Cardiac fibroblast (primary cell): ENCODE measurements at regions not wholly inside any gene's neighbourhood (a gene's known extent, or its start where the extent isn't known, plus 50 kb on each side); places are given as distances from the start of the nearest gene placed in this dataset.

Experiments
- DNase-seq, 2 donors: peaks; one replicate each; pipeline versions ENCODE4 v3.0.0 to v3.0.0-alpha.2; 2010; ENCODE audit warnings: low read depth in 2 of 2
- H3K4me3 ChIP-seq, 2 donors: replicated peaks in 1 of 2; 1 replicate in 1 of 2; 2 replicates in 1 of 2; pipeline ENCODE4 v1.5.1; 2011; ENCODE audit warnings: low read depth in 2 of 2, low read length in 2 of 2, mild to moderate bottlenecking in 2 of 2, moderate library complexity in 1 of 2
- CTCF ChIP-seq: IDR thresholded peaks from one replicate; pipeline ENCODE4 v1.5.1; 2011; ENCODE audit warnings: low read depth, mild to moderate bottlenecking, low read length, inconsistent platforms

- DNase-seq, result no peak
- no peak overlapping the region for H3K4me3 ChIP-seq
- no peak for TF ChIP-seq CTCF
Observed at GRCh38 chr13:79808475-79808874, 327.5 kb downstream of the NDFIP2 start.

- TF ChIP-seq CTCF, result no peak
- no peak overlapping the region for H3K4me3 ChIP-seq
- no peak for DNase-seq
Observed at GRCh38 chr13:79807554-79807953, 326.6 kb downstream of the NDFIP2 start.

GRCh38 chr13:79806821-79807220 is 325.9 kb downstream of the NDFIP2 start:
- TF ChIP-seq CTCF, result no peak
- no peak overlapping the region for H3K4me3 ChIP-seq
- no peak for DNase-seq

GRCh38 chr13:79805317-79805716 is 324.4 kb downstream of the NDFIP2 start:
- no peak for TF ChIP-seq CTCF
- no peak overlapping the region for H3K4me3 ChIP-seq
- no peak for DNase-seq

- TF ChIP-seq CTCF, result no peak
- DNase-seq, result no peak
- no peak overlapping the region for H3K4me3 ChIP-seq
Observed at GRCh38 chr13:79803989-79804388, 323.0 kb downstream of the NDFIP2 start.

- DNase-seq, result no peak
- no peak for TF ChIP-seq CTCF
- no peak overlapping the region for H3K4me3 ChIP-seq
Observed at GRCh38 chr13:79803296-79803695, 322.3 kb downstream of the NDFIP2 start.

GRCh38 chr13:79802389-79803085 is 321.6 kb downstream of the NDFIP2 start:
- H3K4me3 ChIP-seq, result no peak overlapping the region
- TF ChIP-seq CTCF, result no peak
- no peak for DNase-seq
